ENCODE measurements at regions not wholly inside any gene's neighbourhood (a gene's known extent, or its start where the extent isn't known, plus 50 kb on each side); places are given as distances from the start of the nearest gene placed in this dataset.

DNA sequence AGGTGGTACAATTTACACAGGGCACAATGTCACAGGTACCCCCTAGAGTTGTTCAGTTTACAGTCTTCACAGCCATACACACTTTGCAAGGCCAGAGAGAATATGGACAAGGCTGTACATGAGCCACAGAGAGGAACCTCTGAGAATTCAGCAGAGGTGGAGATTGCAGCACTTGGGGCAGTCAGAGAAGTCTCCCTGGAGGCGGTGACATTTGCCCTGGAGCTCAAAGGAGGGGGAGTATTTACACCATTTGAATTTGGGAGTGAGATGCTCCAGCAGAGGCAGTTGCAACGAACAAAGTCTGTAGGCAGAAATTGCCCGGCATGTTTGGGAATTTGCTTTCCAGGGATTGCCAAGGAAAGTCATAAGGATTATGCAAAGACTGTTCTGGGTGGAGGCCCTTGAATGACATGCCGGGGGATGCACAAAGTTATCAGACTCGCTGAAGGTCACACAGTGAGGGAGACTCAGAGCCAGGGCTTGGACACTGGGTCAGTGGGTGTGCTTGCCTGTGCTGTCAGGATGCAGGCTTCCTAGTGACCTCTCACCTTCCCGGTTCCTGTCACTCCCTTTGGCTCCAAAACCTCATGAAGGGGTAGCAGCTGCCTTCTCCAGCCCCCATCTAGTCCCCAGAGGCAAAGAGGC is 160.7 kb upstream of the PCBD1 start:
- DNase-seq, result no peak

DNA sequence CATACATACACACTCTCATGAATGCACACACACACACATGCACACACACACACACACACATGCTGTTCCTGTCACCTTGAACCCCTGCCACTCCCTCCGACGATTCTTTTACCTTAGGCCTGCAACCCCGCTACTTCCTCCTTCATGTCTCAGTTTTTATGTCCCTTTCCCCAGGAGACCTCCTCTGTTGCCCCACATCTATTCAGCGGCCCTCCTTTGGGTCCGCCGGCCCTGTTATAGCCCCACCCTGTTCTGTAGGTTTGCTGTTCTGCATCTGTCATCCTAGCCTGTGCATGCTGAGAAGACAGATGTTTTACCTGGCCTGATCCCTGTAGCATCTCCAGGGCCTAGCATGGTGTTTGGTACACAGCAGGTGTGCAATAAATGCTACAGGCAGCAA is 161.6 kb upstream of the PCBD1 start:
- DNase-seq, result no peak

DNA sequence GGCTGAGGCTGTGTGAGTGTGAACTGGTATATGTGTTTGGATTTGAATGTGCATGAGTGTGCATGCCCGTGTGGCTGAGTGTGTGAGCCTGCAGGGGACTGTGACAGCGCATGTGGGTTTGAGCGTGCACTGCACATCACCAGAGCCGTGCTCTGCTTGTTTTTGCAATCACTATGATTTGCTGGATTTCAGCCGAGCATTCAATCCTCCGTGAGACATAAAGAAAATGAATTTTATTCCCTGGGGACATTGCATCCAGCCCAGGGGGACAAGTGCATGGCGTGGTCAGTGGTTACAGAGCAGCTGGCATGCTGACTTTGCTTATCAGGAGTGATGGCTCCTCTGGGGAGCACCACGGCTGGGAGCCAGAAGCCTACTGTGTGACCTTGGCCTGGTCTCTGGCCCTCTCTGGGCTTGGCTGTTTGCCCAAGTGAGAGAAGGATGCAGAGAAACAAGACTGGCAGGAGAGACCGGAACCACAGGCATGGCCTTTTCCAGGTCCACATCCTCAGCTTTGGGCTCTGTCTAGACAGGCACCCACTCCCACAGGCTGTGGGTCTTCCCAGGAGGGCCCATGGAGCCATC is 160.2 kb upstream of the UNC5B start:
- no peak for DNase-seq

DNA sequence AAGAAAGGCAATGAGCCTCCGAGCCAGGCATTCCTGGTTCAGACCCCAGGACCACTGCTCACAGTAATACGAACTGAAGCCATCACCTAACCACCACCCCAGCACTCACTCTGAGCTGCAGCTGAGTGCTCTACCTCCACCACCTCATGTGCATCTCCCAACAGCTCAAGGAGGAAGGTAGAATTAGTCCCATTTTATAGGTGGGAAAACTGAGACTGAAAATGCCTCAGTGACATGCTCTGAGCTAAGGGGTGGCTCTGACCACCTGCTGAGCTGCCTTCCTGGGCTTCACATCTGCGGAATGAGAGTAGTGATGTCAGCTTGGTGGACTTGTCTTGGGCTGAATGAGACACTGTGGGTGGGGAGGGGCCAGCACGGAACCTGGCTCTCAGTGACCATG is 159.7 kb upstream of the UNC5B start:
- DNase-seq, result no peak

DNA sequence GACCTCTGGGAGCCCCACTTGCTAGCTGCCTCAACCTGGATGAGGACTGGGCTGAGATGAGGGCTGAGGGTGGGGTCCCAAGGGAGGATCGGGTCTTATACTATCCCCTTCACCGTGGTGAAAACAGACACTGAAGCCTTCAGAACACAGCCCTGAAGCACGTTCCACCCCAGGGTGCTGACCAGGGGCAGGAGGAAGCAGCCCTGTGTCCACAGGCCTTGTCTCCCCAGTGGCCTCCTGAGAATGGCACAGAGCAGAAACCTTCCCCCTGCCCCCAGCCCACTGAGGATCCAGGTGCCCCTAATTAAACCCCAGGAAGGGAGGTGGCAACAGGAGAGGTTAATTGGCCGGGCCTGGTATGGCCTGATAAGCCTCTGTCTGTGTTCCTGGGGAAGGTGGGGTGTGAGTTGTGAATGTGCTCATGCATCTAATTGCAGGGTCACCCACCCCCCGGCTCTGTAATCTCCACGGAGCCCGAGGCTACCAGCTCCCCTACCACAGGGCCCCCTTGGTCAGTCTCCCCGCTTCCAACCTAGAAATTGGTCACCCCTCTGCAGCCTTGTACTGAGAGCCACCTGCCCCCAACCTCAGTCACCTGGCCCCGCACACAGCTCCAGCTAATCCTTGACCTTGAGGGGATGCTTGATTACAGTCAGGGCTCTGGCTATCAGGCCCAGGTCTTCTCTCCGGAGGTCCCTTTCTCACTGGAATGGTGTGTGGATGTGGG is 159.0 kb upstream of the UNC5B start:
- no peak for DNase-seq

DNA sequence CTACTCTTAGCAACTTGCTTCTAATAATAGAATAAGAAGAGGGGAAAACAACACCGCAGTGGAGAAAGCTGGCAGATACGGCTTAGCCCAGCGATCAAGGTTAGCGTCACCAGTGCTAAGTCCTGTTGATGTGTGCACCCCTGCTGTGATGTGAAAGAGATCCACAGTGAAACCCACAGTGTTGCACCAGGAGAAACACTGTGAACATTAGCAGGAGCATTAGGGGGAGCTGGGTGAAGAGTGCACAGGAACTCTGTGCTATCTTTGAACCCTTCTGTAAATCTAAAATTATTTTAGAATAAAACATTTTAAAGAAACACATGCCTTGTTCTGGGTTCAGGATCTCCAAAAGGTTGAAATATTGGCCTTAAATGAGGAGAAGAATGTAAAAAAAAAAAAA is 154.1 kb upstream of the UNC5B start:
- no peak for DNase-seq

DNA sequence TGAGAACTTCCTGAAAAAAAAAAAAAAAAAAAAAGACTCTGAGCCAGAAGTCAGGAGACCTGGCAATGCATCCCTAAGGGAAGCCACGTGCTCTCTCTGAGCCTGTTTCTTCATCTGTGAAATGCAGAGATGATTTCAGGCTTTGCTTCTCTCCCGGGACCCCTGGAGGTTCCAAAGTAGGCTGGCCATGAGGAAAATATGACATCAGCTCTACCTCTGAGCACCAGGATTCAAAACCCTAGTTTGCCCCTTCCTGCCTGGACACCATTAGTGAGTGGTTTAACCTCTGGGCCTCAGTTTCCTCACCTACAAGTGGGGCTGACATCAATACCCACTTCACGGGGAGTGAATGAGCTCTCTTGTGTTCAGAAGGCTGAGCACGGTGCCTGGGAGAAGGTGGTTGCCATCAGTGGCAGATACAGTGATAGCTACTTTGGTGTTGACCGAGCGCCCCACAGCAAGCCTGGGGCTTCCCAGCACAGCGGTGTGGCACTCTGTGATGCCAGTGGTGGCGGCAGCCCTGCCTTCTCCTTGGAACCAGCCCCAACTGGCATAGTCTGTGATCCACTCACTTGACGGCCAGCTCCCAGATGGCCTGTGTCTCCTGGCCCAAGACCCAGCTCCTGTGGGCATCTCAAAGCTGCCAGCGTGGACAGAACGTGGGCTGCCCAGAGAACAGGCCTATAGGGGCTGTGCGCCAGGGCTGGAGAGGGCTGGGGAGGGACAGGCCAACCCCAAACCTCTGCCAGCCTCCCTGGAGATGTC is 153.1 kb upstream of the UNC5B start:
- no peak for DNase-seq

DNA sequence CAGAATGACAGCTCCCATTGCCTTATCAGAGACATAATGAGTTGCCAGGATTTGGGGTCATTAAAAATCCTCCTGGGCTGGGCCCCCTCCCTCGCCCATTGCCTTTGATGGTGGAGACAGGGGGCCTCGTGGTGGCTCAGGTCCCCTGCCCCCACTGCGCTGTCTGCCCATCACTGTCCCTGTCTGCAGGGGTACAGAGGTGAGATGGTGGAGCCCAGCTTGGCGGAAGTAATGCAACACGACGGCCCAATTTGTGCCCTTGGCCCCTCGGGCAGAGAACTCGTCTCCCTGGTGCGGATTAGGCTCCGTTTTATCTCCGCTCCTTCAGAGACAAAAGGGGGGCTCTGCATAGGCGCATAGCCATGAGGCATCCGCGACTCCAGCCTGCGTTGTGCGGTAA is 152.4 kb upstream of the UNC5B start:
- DNase-seq, result no peak

DNA sequence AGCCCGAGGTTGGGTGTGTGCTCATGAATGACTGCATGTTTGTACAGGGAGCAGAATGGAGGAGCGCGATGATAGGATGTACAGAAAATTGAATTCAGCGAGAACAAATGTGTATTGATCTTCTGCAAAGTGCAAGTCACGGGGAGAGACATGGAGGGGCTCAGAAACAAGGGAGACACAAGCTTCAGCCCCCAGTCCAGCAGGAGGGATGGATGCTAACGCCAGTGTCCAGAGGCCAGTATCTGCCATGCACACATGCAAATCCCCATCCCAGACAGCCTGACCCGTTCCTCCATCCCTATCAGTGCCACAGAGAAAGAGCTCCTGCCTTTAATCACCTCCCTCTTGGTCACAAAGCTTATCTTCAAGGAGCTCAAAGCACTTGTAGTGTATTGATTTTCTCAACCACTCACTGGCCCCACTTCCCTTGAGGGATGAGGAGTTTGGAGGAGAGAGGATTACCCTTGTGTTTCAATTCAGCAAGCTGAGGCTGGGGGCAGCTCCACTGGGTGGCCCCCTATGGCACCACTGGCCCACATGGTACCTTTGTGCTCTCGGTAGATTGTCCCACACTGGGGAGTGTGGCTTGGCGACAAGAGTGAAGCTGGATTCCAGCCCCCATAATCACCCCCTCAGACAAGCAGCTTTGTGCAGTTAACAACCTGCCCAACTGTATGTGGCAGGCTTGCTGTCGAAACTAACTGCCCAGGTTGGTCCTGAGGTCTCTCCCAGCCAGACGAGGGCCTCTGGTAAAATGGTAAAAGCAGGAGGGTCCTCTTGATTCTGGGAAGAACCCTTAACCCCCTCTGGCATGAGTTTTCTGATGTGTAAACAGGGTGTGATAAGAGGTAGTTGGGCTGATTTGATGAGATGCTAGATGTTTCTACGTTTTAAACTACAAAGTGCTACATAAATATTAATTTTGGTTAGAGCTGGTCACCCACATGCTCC is 151.6 kb upstream of the UNC5B start:
- no peak for DNase-seq

DNA sequence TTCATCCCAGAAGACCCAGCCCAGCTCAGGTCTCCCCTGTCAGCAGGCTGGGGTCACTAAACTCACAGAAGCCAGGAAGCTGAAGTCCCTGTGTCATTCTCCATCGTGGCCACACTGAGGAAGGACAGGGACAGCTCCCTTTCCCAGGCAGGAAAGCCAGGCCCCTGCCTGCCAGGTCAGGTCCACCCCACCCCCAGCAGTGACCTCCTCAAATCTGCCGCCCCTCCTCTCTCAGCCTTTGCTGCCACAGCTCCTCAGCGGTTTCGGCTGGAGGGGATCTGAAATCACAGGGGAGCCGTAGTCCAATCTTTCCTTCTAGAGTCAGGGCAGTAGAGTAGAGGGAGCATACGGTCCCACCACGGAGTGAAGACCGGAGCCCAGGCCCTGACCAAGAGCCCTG is 150.9 kb upstream of the UNC5B start:
- no peak for DNase-seq

DNA sequence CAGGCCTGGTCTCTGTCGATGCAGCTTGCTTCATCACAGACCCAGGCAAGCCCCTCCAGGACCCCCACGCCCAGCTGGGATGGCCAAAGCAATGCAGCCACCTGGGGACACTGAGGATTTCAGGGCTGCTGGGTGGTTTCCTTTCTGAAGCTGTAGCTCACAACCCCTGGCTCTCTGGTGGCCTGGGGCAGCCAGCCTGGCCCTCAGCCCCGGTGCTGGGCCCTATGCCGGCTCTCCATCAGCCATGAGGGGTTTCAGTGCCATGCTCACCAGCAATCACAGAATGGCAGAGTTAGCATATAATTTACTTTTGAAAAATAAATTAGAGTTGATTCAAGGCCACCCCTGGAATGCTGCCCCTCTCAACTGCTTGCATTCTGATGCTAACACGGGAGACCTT is 150.2 kb upstream of the UNC5B start:
- DNase-seq, result no peak

DNA sequence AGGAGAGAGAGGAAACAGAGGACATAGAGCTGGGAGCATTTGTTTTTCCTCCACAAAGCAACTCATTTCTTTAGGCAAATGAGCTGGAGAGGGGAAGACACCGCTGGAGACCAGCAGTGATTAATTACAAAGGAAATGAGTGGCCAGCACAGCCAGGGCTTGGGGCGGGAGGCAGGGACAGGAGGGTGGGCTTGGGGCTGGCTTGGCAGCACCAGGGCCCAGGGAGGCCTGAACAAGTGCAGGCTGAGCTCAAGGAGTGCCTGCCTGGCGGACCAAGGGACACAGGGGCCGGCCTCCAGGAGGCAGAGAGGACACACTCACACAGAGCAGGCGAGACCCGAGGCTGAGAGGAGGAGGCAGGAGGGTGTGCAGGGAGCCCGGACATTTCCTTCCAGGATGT is 149.0 kb upstream of the UNC5B start:
- no peak for DNase-seq

DNA sequence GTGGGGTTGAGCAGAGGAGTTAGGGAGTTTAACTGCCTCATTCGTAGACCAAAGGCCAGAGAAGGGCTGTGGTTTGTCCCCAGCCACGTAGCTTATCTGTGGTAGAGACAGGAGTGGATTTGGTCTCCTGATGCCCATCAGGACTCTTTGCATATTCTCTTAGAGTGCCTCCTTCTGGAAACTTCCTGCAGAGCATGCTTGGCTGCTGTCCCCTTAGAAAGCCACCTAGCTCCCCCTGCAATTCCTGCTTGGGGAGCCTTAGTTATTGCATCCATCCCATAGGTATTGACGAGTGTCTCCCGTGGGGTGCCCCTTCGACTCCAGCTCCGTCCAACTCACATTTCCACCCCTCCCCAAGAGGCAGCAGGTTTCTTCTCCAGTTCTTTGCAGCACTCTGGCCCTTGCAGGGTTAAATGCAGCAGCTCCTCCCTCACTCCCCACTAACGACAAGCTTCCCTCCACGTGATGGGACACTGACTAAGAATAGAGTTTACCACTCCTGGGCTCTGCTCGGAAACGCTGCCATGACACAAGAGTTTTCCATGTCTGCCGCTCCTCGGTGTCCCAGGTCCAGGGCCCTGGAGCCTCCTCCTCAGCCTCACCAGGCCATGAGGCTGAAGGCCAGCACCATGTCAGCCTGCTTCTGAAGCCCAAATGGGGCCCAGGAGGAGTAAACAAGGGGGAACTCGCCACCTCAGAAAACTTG is 147.8 kb upstream of the UNC5B start:
- no peak for DNase-seq

DNA sequence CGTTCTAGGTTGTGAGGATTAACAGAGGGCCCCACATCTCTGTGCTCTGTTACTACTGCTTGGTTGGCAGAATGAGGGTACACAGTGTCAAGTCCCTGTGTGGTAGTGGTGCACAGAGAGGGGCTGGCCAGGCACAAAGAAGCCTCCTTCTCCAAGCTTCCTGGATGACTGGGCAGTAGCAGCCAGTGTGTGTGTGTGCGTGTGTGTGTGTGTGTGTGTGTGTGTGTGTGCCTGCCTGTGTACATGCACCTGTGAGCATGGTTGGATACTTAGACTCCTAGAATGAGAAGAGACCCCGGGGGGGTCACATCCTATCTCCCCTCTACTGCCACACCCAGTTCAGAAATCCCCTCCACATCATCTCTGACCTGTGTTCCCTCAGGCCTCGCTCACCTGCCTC is 146.7 kb upstream of the UNC5B start:
- no peak for DNase-seq

DNA sequence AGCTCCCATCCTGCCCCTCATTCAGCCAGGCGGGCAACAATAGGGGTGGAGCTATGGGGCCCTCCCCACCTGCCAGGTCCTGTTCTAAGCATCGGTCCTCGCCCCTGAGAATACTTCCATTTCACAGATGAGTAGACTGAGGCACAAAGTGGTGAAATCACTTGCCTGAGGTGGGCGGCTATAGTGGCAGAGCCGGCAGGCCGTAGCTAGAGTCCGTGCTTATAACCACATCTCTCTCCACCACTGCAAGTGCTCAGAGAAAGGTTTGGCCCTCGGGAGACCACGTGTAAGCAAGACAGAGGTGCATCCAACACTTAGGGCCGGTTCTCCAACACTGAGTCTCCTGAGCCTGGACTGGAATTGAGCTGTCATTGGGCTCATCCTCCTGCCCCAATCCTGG is 145.8 kb upstream of the UNC5B start:
- DNase-seq, result no peak

DNA sequence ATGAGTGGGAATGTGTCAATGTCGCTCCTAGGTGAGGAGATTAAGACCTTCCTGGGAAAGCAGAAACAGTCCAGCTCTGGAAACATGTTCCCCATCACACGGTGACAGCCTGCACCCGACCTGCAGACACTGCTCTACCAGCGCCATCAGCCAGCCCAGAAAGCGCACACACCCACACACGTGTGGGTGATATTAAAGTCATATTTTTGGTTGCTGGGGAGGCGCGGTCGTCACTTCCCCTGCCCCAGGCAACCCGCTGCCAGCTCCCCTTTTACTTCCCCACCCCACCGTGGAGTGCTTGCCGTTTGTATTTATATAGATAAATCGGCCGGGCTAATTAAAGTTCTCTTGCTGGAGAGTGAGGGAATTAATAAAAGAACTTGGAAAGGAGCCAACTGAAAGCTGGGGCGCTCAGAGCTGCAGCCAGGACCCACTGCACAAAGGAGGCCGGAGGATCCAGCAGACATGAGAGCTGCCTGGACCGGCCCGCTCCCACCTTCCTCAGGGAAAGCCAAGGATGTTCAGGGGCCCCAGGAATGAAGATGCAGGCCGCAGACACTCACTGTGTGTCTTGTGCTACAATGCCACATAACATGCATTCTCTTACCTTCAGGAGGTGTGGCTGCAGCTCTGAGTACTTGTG is 145.2 kb upstream of the UNC5B start:
- DNase-seq, result no peak

DNA sequence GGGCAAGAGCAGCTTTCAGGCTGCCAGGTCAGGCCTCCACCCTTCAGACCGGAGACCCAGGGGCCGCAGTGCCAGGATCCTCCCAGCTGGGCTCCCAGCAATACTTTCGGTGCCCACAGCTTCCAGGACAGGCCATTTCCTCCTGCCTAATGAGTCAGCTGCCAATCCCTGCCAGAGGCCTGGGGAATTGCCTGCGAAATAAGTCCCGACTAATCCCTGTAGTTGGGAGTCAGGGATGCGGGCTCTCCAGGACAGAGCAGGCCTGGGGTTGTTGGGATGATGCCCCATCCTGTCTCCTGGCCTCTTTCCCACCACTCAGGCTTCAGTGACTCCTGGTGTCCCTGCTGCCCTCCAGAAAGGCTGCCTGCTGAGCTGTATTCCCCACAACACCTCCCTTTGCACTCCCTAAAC is 143.5 kb upstream of the UNC5B start:
- DNase-seq, result no peak

DNA sequence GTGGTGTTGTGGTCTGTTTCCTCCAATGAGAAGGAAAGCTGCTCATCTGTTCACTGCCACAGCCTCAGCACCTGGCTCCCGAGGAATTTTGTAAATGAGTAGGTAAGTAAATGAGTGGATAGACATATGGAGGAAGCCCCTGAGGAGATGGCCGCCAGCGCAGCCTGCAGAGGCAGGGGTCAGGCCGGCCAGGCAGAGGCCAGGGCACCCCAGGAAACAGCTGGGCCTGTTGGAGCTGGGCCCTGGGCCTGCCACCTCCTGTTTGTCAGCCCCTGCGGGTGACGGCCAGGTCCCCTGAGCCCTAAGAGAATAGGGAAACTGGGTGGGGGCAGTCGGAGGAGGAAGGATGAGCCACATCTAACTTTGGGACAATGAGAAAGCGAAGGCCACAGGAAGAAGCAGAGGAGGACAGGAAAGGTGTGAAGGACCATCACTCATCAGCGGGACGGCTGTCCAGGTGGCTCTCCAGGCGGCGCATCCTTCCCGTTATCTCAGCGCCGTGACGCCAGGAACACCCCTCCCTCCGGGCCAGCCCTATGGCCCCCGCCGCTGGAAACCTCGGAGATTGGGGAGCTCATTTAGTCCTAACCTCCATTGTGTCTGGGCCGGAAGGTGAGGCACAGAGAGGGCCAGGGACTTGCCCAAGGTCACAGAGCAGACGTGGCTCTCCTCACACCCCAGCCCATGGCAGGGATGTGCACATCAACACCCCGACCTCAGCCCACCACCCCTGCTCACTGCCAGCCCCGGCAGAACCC is 142.3 kb upstream of the UNC5B start:
- no peak for DNase-seq

DNA sequence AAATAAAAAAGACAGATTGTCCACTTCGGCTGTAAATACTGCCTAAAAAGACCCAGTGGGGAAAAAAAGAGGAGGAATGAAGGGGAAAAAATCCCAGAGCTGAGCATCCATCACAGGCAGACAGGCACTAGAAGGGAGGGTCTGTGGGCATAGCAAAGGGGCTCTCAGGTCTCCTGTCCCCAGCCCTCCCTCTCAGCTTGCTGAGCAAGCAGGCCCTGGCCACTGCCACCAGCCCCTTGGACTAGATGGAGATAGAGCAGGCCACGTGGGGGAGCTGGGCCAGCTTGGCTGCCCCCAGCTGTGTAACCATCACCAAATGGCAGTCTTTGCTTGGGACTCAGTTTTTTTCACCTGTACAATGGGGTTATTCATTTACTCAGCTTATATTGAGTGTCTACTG is 141.6 kb upstream of the UNC5B start:
- DNase-seq, result no peak

DNA sequence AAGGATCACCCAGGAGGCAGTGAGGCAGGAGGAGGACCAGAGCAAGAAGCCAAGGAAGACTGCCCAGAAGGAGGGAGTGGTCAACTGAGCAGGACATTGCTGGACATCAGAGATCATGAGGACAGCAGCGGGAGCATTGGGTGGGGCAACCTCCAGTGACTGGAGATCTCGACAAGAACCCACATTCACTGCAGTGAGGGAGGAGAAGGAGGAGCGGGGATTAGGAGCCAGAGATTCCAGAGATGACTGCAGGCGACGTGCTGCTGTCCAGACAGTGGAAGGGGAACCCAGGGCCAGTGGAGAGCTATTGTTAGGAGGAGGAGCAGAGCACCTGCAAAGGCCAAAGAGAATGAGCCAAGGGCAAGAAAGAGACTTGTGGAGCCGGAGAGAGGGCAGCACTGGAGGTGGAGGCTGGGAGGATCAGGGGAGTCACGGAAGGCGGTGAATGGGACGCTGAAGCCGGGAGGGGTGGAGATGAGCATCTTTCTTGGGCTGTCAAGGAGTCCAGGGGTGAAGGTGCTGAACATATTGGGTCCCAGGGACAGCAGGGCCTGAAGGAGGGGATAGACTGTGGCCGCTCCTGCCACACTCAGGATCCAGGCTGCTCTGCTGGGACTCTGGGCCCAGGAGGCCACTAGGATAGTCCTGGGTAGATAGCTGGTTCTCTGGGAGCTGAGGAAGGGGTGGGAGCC is 140.1 kb upstream of the UNC5B start:
- DNase-seq, result no peak
